Stimulated activated CD8-positive, alpha-beta memory T cell treated with anti-CD3 and anti-CD28 coated beads, Interleukin-15, amount 100 ng/mL, for 48 hours (primary cell): ENCODE measurements at regions not wholly inside any gene's neighbourhood (a gene's known extent, or its start where the extent isn't known, plus 50 kb on each side); places are given as distances from the start of the nearest gene placed in this dataset.
"Not testable (repeated sequence)": the region's sequence is repeated elsewhere in the genome, so short reads cannot be mapped to it uniquely, and the experiment has no call there.

ENCODE experiments used
- DNase-seq, 2 donors: peaks; one replicate each; pipeline ENCODE4 v3.0.0-alpha.2; 2020; ENCODE audit warnings: low read depth in 2 of 2

DNA sequence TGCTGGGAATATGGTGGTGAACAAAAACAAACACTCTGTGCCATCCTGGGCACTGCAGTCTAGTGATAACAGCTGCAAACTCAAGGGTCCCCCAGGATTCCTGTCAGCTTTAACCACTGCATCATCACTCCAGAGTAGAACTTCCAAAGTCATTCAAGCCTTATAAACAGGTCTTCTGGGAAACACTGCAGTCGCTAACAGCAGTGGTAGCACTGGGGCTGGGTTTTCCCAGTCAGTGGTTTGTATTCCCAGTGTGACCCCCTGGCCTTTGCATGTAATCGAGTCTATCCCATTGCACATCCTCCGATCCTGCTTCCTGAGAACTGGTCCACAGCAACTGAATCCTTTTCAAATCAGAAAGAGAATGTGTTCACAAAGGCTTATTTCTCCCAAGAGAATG, 623.5 kb downstream of the EDEM1 start:
- no peak for DNase-seq

DNA sequence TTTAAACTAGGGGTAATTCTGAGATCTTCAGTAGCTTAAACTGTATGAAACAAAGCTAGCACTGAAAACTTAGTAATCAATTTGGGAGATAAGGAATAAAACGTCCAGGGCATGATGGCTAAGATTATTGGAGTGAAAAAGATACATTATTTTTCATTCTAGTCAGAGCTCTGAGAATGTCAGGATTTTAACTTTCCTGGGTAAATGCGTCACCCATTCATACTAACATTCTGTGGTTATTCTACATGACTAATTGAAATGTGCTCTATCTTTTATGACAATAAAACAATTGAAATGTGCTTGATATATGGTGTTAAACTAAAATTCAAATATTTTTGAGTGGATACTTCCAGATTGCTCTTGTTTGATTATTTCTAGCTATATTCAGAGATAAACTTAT, 626.0 kb downstream of the EDEM1 start:
- no peak for DNase-seq

DNA sequence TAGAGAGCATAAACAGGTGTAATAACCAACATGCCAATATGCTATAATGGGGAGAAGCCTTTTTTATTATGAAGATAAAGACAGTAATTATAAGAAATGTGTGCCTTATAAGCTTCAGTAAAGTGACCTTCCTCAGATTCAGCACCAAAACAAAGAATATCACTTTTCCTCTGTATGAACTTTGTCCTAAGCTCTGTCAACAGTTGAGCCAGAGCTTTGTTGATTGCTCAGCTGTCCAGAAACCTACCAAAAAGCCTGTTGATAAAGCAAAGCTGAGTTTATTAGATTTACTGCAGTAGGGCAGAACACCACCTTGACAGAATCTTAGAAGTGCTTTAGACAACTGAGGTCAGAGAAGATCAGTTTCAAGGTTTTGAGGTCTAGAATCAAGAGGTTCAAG, 635.3 kb downstream of the EDEM1 start:
- DNase-seq = no peak

DNA sequence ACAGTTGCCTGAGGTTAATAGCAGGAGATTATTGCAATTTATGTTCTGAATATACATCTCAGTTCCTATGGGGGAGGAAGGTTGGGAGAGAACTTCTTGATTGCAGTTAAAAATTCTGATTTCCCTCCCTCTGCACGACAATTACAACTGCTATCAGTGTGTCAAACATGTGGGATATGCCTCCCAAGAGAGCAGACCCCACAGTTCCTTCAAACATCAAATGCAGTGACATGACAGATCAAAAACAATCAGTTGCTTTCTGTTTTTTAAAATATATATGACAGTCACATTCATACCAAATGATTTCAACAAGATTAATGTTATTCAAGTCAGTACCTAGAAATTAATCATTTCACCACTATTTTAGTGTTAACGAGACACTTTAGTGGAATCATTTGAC, 639.0 kb downstream of the EDEM1 start:
- no peak for DNase-seq

DNA sequence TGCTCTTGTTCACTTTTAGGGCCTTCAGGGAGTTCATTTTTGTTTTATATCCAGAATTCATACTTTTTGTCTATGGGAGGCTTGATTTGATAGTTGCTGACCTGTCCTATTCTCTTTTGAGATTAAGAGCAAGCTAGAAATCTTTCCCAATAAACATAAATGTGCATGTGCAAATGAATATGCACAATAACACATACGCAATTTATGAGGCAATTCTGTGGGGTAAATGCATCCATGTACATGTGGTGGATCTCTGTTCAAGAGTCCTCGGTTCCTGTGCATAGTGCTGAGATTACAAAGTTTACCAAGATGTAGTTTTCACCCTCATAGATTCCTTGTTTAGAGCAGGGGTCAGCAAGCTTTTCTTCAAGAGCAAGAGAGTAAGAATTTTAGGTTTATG, 640.7 kb downstream of the EDEM1 start:
- DNase-seq = no peak

DNA sequence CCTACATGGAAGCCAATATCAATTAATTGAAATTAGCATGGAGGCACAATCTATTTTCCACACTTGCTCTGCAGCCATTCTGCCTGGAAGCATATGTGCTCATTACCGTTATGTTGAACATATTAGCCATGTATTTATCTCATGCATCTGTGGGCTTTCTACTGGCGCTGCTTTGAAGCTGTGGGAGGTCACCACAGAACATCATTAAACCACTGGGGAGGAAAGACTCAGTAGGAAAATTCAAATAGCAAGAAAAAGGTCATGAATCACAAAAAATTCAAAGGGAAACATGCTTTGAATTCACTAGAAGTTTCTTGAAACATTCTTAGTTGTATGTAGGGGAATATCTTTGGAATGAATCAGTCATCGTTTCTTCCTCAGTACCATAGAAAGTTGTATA, 652.5 kb downstream of the EDEM1 start:
- no peak for DNase-seq

DNA sequence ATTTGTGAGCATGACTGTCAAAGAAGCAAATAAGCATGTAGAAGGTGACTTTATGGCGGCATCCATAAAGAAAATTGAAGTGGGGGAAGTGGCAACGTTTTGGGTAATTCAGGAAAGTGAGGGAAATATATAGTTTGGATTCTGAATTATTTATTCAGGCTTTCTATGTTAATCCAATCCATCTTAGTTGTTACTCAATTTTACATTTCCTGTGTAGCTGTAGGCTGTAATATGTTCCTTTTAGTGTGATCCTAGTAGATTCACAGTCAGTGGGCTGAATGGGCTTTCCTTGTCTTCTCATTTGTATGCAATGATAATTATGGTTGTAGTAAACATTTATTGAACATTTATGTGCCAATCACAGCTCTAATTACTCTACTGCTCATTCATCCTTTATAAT, 654.1 kb downstream of the EDEM1 start:
- DNase-seq = no peak

DNA sequence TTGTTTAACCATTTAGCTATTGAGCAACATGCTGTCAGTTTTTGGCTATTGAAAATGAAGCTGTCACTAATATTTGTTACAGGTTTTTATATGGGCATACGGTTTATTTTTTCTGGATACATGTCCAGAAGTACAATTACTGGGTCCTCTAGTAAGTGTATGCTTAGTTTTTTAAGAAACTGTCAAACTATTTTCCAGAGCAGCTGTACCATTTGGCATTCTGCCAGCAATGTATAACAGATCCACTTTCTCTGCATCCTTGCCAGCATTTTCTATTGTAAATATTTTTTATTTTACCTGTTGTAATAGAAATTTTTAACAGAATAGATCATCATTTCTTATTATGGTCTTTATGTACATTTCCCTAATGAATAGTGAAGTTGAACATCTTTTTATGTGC, 658.8 kb downstream of the EDEM1 start:
- DNase-seq = no peak

DNA sequence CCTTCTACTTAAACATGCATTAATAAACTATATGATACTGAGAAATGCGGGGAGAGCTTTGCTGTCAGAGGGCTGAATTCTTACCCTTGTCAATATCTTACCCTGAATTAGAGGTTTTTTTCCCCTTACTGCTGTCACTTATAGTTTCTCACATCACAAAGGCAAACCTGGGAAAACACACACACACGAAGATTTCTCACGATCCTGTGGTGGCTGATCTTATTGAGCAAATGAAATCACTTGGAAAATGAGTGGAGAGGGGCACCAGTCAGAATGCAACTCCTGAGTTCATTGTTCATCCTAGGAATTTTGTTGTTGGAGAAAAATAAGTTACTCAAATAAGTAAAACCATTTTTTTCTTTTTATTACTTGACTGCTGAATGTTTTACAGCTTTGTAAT, 673.6 kb downstream of the EDEM1 start:
- DNase-seq = no peak

DNA sequence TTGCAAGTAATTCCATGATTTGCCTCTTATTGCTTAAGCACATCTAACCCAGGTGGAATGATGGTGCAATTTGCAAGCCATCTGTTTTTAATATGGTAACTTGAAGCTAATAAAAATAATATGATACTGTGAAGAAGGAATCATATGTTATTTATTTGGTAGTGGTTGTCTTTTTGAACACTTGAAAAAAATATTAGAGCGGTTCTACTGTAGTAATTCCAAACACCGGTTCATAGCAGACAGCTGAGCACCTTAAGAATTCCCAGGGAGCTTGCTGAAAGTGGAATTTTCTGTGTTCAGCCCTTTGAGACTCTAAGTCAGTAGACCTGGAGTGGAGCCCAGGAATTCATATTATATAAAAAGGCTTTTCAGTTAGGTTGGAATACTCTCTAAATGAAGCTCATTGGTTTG, 687.4 kb downstream of the EDEM1 start:
- no peak for DNase-seq

DNA sequence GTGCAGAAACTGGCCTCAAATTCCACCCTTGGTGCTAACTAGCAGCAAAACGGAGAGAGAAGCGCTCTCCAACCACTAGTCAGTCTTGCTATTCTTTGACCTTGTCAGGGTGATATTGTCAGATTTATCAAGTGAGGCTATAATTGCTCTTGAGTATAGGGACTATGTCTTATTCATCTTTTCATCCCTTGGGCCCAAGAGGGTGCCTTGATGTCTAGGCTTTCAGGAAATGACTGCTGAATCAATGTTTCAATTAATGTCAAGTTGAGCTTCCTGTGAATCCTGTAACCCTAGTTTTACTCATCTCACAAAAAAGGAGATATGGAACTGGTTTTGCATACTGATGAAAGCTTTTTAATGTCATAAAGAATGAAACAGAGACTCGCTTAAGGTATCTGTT, 701.3 kb downstream of the EDEM1 start:
- DNase-seq = no peak

DNA sequence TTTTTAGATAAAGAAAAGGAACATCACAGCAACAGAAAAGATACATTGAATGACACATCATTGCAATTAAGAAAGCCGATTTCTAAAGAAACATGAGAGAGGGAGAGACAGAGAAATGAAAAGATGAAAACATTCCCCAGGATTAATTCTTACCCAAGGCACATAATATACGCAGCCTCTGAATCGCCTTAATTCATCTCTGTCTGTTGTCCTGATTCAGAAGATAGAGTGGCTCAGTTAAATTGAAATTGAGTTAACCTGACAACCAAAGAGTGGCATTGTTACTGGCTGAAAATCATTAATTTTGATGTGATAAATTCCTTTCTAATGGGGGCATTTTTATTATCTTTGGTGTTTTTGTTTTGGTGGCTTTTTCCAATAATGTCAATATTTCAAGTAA, 701.9 kb downstream of the EDEM1 start:
- no peak for DNase-seq

DNA sequence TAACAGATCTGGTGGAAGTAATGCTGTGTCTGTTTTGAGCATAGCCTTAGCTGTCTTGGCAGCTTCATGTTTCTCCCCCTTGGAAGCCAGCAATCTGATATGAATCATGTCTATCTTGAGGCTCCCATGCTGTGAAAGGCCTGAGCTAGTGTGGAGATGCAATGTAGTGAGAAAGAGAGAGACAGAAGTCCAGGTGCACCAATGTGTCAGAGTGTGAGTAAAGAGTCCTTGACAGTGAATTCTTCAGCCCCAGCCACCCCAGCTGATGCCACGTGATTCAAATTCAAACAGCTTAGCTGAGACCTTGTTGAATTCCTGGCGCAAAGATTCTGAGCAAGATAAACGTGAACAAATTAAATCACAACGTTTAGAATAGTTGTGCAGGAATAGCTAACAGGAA, 704.2 kb downstream of the EDEM1 start:
- no peak for DNase-seq

DNA sequence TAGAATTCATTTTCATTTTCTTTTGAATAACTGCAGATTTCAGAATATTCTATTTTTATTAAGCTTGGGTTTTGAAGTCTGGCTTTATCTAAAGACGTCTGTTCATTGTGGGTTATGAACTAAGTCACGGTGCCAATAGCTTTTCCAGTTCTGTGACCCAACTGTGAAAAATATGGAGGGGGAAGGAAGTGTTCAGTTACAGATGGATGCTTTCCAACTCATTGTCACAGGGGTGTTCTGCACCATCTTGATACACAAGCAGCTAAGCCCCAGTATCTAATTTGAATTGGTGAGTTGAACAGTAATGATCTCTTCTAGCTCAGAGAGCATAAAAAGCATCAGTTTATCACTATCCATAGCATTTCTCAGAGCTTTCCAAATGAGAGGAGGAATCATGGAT, 710.6 kb downstream of the EDEM1 start:
- no peak for DNase-seq

DNA sequence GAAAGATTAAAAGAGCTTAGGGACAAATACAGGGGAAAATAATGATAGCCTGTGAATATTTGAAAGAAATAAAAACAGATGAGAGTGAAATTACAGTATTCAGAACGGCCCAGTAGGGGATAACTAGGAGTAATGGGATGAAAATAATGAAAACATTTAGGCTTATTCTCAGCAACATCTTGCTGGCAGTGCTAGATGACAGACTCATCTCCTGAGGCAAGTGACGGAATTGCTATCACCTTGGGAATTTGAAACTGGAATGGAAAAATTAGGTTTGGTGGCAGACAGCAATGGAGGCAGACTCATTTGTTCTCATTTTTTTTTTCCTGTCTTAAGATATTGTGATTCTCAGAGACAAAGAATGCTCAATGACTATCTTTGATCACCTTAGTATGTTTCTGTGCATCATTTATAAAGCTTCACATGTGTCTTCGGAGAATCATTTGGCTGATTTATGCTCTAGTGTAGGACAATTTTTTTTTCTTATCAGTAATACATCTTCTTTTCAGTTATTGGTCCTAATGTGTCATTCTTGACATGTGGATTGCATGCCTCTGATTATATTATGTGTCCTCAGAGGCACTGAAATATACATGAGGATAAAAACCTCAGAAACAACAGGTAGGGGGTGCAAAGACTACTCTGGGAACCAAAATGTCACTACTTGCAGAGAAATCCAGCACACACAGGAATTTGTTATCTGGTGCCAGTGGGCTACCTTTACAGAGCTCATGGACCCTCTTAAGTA, 711.7 kb downstream of the EDEM1 start:
- DNase-seq = no peak

DNA sequence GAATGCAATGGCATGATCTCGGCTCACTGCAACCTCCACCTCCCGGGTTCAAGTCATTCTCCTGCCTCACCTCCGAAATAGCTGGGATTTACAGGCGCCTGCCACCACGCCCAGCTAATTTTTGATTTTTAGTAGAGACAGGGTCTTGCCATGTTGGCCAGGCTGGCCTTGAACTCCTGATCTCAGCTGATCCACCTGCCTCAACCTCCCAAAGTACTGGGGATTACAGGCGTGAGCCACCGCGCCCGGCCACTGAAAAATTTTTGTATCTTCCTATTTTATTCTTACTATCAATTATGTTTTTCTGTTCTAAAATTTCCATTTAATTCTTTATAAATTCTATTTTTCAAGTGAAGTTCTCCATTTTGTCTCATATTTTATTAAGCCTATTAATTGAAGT, 730.4 kb downstream of the EDEM1 start:
- no peak for DNase-seq

DNA sequence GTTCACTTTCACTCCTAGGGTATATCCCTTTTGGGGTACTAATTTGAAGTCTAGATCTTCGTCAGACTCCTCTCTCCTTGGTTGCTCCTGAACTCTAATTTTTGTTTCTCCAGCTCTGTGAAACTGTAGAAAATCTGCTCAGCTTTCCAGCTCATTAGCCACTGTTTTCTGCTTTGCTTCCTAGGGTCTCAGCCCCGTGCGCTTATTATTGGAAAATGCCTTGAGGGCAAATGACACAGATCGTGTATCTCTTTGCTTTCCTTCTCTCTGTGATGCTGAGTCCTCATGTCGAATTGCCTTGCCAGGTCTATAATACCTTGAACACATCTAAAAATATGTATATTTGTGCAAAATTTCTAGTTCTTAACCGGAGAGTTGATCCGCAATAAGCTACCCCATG, 731.1 kb downstream of the EDEM1 start:
- DNase-seq = no peak

DNA sequence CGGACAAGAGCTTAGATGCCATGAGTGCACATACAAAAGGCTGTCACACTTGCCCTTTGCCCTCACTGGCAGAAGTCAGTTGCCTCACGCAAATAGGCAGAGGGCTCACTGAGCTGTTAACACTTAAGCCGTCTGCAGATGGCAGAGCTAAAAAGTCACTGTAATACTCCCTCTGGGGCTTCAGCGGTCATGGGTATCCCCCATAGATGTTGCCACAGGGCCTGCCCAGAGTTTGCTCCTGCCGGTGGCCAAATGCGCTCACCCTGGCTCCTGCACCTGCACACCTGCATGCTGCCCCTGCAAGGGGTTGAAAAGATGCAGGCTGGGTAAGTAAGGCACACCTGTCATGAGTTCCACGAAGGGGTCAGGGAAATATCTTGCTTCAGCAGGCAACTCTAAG, 741.5 kb downstream of the EDEM1 start:
- no peak for DNase-seq

DNA sequence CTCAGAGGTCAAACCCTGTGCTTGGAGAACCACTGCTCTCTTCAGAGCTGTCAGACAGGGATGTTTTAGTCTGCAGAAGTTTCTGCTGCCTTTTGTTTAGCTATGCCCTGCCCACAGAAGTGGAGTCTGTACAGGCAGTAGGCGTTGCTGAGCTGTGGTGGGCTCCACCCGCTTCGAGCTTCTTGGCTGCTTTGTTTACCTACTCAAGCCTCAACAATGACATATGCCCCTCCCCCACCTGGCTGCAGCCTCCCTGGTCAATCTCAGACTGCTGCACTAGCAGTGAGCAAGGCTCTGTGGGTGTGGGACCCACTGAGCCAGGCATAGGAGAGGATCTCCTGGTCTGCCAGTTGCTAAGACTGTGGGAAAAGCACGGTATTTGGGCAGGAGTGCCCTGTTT, 756.6 kb downstream of the EDEM1 start:
- not testable (repeated sequence) for DNase-seq

DNA sequence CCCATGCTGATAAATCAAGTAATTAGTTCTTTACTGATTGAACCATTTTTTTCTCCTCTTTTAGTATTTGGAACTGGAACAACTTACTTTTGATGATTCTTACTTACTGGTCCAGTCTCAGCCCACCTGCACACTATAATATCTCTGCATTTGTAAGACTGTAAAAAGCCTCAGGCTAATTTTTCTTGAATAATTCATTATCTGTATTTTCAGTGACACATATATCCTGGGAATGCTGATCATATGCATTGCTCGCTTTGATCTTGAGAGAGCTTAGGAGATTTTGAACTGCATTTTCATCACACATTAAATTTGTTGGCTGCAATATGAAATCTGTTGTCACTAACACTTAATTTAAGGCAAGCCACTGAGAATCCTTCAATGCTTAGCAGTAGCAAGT, 760.6 kb downstream of the EDEM1 start:
- DNase-seq = no peak

DNA sequence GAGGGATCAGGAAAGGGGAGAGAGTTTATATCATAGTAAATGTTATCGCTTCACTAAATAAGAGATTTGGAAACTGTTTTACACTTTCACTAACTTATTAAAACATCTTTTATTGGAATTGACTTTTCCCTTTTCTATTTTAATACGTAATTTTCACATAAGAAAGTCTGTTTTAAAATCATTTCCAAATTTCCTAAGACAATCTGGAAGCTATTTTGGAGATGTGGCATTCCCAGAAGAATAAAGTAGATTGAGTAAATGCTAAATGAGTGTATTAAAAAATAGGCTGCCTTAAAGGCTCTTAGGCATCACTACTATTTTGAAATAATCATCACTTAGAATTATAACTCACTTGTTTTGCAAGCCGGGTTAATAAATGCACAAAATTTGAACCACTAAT, 763.5 kb downstream of the EDEM1 start:
- DNase-seq = no peak

DNA sequence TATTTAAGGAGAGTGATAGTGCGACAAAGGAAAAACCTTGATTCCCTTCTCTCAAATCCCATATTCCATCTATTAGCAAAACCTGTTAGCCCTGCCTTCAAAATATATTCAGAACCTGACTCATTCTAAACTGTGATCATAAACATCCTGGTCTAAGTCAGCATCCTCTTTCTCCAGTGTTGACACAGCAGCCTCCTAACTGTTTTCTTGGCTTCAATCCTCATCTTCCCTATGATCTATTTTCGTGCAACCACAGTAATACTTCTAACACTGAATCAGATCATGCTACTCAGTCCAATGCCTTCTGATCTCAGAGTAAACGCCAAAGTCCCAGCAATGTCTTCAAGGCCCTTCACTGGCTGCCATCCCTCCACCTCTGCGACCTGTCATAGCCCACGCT, 785.1 kb downstream of the EDEM1 start:
- no peak for DNase-seq

DNA sequence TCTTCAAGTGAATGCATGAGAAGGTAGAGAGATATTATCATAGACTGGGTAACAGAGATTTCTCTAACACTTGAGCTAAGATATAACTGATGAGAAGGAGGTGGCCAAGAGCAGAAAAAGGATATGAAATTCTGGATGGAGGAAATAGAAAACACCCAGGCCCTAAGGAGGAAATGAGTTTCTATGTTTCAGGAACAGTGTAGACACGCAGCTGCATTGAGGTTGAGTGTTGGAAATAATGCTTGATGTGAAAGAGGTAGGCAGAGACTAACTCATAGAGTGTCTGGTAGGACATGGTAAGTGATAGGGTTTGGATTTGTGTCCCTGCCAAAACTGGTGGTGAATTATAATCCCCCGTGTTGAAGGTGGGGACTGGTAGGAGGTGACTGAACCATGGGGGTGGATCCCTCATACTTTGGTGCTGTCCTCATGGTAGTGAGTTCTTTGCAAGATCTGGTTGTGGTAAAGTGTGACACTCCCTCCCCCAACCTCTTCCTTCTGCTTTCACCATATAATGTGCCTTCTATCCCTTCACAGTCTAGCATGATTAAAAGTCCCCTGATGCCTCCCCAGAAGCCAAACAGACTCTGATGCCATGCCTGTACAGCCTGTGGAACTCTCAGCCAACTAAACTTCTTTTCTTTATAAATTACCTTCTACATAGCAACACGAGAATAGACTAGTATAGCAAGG, 787.3 kb downstream of the EDEM1 start:
- no peak for DNase-seq

DNA sequence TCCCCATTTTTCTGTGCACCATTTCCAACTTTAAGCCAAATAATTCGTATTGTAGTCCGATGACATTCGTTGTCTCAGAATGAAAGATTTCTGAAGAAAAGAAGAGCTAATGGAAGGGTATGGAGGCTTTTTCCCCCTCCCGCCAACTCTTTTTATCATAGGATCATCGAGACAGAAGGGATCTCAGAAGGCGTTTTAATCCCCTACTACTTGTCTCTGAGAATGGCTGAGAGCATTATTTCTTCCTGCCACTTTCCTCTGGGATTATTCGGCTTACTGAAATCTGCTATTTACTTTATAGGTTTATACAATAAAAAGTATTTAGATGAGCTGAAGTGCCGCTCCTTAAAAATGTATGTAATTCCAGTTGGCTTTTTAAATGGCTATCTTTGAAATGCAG, 789.8 kb downstream of the EDEM1 start:
- DNase-seq = no peak
